ENCODE measurements at regions not wholly inside any gene's neighbourhood (a gene's known extent, or its start where the extent isn't known, plus 50 kb on each side); places are given as distances from the start of the nearest gene placed in this dataset.

DNA sequence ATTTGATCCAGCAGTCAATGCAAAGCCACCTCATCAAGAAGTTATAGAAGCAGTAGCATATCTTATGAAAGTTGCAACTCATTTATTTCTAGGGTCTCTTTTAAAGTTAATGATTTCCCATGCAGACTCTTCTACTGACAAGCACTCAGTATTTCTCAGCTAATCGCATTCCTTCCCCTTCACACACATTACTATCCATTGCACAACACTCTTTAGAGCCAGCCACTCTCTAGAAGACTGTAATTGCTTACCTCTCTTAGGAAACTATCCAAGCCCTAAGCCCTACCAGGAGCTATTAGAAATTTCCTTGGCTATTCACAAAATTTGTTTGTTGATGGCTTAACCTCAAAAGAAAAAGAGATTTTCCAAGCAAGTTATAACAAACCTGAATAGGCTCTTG, 106.0 kb downstream of the ADAMTS1 start:
- TF ChIP-seq, protein P1, sequence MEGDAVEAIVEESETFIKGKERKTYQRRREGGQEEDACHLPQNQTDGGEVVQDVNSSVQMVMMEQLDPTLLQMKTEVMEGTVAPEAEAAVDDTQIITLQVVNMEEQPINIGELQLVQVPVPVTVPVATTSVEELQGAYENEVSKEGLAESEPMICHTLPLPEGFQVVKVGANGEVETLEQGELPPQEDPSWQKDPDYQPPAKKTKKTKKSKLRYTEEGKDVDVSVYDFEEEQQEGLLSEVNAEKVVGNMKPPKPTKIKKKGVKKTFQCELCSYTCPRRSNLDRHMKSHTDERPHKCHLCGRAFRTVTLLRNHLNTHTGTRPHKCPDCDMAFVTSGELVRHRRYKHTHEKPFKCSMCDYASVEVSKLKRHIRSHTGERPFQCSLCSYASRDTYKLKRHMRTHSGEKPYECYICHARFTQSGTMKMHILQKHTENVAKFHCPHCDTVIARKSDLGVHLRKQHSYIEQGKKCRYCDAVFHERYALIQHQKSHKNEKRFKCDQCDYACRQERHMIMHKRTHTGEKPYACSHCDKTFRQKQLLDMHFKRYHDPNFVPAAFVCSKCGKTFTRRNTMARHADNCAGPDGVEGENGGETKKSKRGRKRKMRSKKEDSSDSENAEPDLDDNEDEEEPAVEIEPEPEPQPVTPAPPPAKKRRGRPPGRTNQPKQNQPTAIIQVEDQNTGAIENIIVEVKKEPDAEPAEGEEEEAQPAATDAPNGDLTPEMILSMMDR (IDR thresholded peaks at IDR 0.05), result no peak
- no peak for TF ChIP-seq POLR2A (IDR thresholded peaks at IDR 0.05)
- TF ChIP-seq POLR2AphosphoS5 (IDR thresholded peaks at IDR 0.05), result no peak
- TF ChIP-seq EP300 (IDR thresholded peaks at IDR 0.05), result no peak

All from stomach (tissue), 4 donors.